ENCODE measurements at regions not wholly inside any gene's neighbourhood (a gene's known extent, or its start where the extent isn't known, plus 50 kb on each side); places are given as distances from the start of the nearest gene placed in this dataset.

- intact Hi-C loops (cut with micrococcal nuclease; ENCODE audit: unreplicated experiment), result no loop called here
- no peaks in the 10 kb centered on the region for H3K36me3 Mint-ChIP-seq (ENCODE audit: insufficient read depth, unreplicated experiment)
- CTCF ChIA-PET, result no interaction called here
- no peak for DNase-seq
- H3K27me3 ChIP-seq (replicated peaks; ENCODE audit: control insufficient read depth, insufficient read depth, low read length), result no peaks in the 10 kb centered on the region
- no peaks in the 10 kb centered on the region for H3K9me3 ChIP-seq
- no peak overlapping the region for H3K27ac Mint-ChIP-seq (ENCODE audit: unreplicated experiment)
- no peak for TF ChIP-seq CTCF (IDR thresholded peaks at IDR 0.05; ENCODE audit: insufficient read depth in 1 of 2, low read depth in 1 of 2, low read length in 1 of 2, severe bottlenecking in 1 of 2, unreplicated experiment in 1 of 2)
- no peak overlapping the region for H3K4me3 ChIP-seq (ENCODE audit: low read depth, low read length)
- no peaks in the 10 kb centered on the region for H3K9me3 Mint-ChIP-seq (ENCODE audit: unreplicated experiment)
- no peaks in the 10 kb centered on the region for H3K27me3 Mint-ChIP-seq (ENCODE audit: insufficient read depth, unreplicated experiment)
- no peaks in the 10 kb centered on the region for H3K36me3 ChIP-seq (ENCODE audit: control insufficient read depth, insufficient read depth, low read length)
- no peaks in the 10 kb centered on the region for H3K4me1 Mint-ChIP-seq (ENCODE audit: low read depth, unreplicated experiment)
- BruUV-seq (replicated peaks), result no TSS peak
- H3K4me1 ChIP-seq, result no peaks in the 10 kb centered on the region
- no peak overlapping the region for H3K4me3 Mint-ChIP-seq (ENCODE audit: unreplicated experiment)
- POLR2A ChIA-PET, result no interaction called here
Observed at GRCh38 chr3:104952146-104952972, 414.4 kb upstream of the ALCAM start.

GRCh38 chr3:104956620-104957345 is 409.9 kb upstream of the ALCAM start:
- Histone ChIP-seq H3K9me3 (no peaks in the 10 kb centered on the region), H3K27me3 (replicated peaks; ENCODE audit: control insufficient read depth, insufficient read depth, low read length) (no peaks in the 10 kb centered on the region), H3K4me1 (no peaks in the 10 kb centered on the region), H3K4me3 (ENCODE audit: low read depth, low read length) (no peak overlapping the region), H3K36me3 (ENCODE audit: control insufficient read depth, insufficient read depth, low read length) (no peaks in the 10 kb centered on the region)
- BruUV-seq (replicated peaks), result no TSS peak
- TF ChIP-seq CTCF (IDR thresholded peaks at IDR 0.05; ENCODE audit: insufficient read depth in 1 of 2, low read depth in 1 of 2, low read length in 1 of 2, severe bottlenecking in 1 of 2, unreplicated experiment in 1 of 2), result no peak
- Mint-ChIP-seq H3K4me1 (ENCODE audit: low read depth, unreplicated experiment) (no peaks in the 10 kb centered on the region), H3K27me3 (ENCODE audit: insufficient read depth, unreplicated experiment) (no peaks in the 10 kb centered on the region), H3K36me3 (ENCODE audit: insufficient read depth, unreplicated experiment) (no peaks in the 10 kb centered on the region), H3K9me3 (ENCODE audit: unreplicated experiment) (no peaks in the 10 kb centered on the region), H3K4me3 (ENCODE audit: unreplicated experiment) (no peak overlapping the region), H3K27ac (ENCODE audit: unreplicated experiment) (no peak overlapping the region)
- intact Hi-C loops (cut with micrococcal nuclease; ENCODE audit: unreplicated experiment), result no loop called here
- ChIA-PET POLR2A (no interaction called here), CTCF (no interaction called here)
- DNase-seq, result no peak

GRCh38 chr3:104960579-104960978 is 406.1 kb upstream of the ALCAM start:
- intact Hi-C loops (cut with micrococcal nuclease; ENCODE audit: unreplicated experiment), result no loop called here
- POLR2A ChIA-PET, result no interaction called here
- no peaks in the 10 kb centered on the region for H3K36me3 ChIP-seq (ENCODE audit: control insufficient read depth, insufficient read depth, low read length)
- Mint-ChIP-seq H3K27me3 (ENCODE audit: insufficient read depth, unreplicated experiment) (no peaks in the 10 kb centered on the region), H3K4me1 (ENCODE audit: low read depth, unreplicated experiment) (no peaks in the 10 kb centered on the region), H3K9me3 (ENCODE audit: unreplicated experiment) (no peaks in the 10 kb centered on the region), H3K27ac (ENCODE audit: unreplicated experiment) (no peak overlapping the region), H3K36me3 (ENCODE audit: insufficient read depth, unreplicated experiment) (no peaks in the 10 kb centered on the region), H3K4me3 (ENCODE audit: unreplicated experiment) (no peak overlapping the region)
- H3K9me3 ChIP-seq, result no peaks in the 10 kb centered on the region
- H3K4me3 ChIP-seq (ENCODE audit: low read depth, low read length), result no peak overlapping the region
- BruUV-seq (replicated peaks), result no TSS peak
- no peak for TF ChIP-seq CTCF (IDR thresholded peaks at IDR 0.05; ENCODE audit: insufficient read depth in 1 of 2, low read depth in 1 of 2, low read length in 1 of 2, severe bottlenecking in 1 of 2, unreplicated experiment in 1 of 2)
- no peaks in the 10 kb centered on the region for H3K27me3 ChIP-seq (replicated peaks; ENCODE audit: control insufficient read depth, insufficient read depth, low read length)
- no peaks in the 10 kb centered on the region for H3K4me1 ChIP-seq
- CTCF ChIA-PET, result no interaction called here
- no peak for DNase-seq

Data from Caco-2 (cell line).